ENCODE measurements at regions not wholly inside any gene's neighbourhood (a gene's known extent, or its start where the extent isn't known, plus 50 kb on each side); places are given as distances from the start of the nearest gene placed in this dataset.

GRCh38 chr5:67542479-67542878, 345.9 kb upstream of the CD180 start:
- TF ChIP-seq CTCF (IDR thresholded peaks at IDR 0.05) (no peak), POLR2A (IDR thresholded peaks at IDR 0.05) (no peak)
